ENCODE measurements at regions not wholly inside any gene's neighbourhood (a gene's known extent, or its start where the extent isn't known, plus 50 kb on each side); places are given as distances from the start of the nearest gene placed in this dataset.

- Histone ChIP-seq H3K27me3 (ENCODE audit: control insufficient read depth in 1 of 2, insufficient read depth in 2 of 2, low read length in 1 of 2) (no peaks in the 10 kb centered on the region), H3K4me3 (ENCODE audit: low read length in 2 of 2) (no peak overlapping the region), H3K4me1 (ENCODE audit: control insufficient read depth in 1 of 2, insufficient read depth in 2 of 2, low read length in 2 of 2) (no peaks in the 10 kb centered on the region), H3K36me3 (ENCODE audit: control insufficient read depth in 1 of 2, insufficient read depth in 2 of 2, low read length in 1 of 2) (no peaks in the 10 kb centered on the region), H3K27ac (ENCODE audit: low read depth in 1 of 2, low read length in 2 of 2) (no peak overlapping the region), H3K9me3 (ENCODE audit: control insufficient read depth, low read length) (no peaks in the 10 kb centered on the region)
- intact Hi-C loops (cut with DNase I): no loop called here
- ATAC-seq (ENCODE audit: low FRiP score): no peak
- 83 to 84% methylated on average over 3 of the region's 3 CpGs for WGBS, 2 donors
- no peak for DNase-seq
Measured at GRCh38 chr7:109256762-109257560, 687.3 kb downstream of the DNAJB9 start.

DNA sequence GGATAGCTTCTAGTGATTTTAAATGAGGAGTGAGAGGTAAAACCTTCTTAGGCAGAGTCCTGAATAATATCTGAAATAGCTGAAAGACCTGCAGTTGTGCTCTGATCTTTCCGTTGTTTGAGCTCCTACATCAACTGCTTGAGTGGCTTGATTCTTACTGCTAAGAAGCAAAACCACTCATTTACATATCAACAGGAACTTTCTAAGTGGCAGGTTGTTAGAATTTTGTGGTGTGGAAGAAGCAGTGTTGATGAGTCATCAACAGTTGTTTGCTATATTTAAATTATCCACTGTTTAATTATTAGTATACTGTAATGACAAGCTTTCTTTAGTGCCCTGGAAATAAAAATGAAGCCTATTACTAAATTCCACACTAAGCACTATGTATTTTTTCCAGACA lies 689.5 kb downstream of the DNAJB9 start:
- intact Hi-C loops (cut with DNase I): no loop called here
- ATAC-seq (ENCODE audit: low FRiP score): no peak
- H3K27ac ChIP-seq (ENCODE audit: low read depth in 1 of 2, low read length in 2 of 2): no peak overlapping the region

GRCh38 chr7:109261781-109262180 lies 692.1 kb downstream of the DNAJB9 start:
- Histone ChIP-seq H3K4me3 (ENCODE audit: low read length in 2 of 2) (no peak overlapping the region), H3K27ac (ENCODE audit: low read depth in 1 of 2, low read length in 2 of 2) (no peak overlapping the region), H3K9me3 (ENCODE audit: control insufficient read depth, low read length) (no peaks in the 10 kb centered on the region), H3K27me3 (ENCODE audit: control insufficient read depth in 1 of 2, insufficient read depth in 2 of 2, low read length in 1 of 2) (no peaks in the 10 kb centered on the region), H3K36me3 (ENCODE audit: control insufficient read depth in 1 of 2, insufficient read depth in 2 of 2, low read length in 1 of 2) (no peaks in the 10 kb centered on the region), H3K4me1 (ENCODE audit: control insufficient read depth in 1 of 2, insufficient read depth in 2 of 2, low read length in 2 of 2) (no peaks in the 10 kb centered on the region)
- DNase-seq (no peak), ATAC-seq (ENCODE audit: low FRiP score) (no peak)
- 91 to 96% methylated on average over 3 of the region's 3 CpGs for WGBS, 2 donors
- intact Hi-C loops (cut with DNase I): no loop called here

More for the DNA sequence above, 689.5 kb downstream of the DNAJB9 start:
- no peak overlapping the region for H3K4me3 ChIP-seq (ENCODE audit: low read length in 2 of 2)
- H3K36me3 ChIP-seq (ENCODE audit: control insufficient read depth in 1 of 2, insufficient read depth in 2 of 2, low read length in 1 of 2): no peaks in the 10 kb centered on the region
- H3K9me3 ChIP-seq (ENCODE audit: control insufficient read depth, low read length): no peaks in the 10 kb centered on the region
- H3K27me3 ChIP-seq (ENCODE audit: control insufficient read depth in 1 of 2, insufficient read depth in 2 of 2, low read length in 1 of 2): no peaks in the 10 kb centered on the region
- no peak for DNase-seq
- no peaks in the 10 kb centered on the region for H3K4me1 ChIP-seq (ENCODE audit: control insufficient read depth in 1 of 2, insufficient read depth in 2 of 2, low read length in 2 of 2)
- 63 to 64% methylated on average over 1 of the region's 1 CpG for WGBS, 2 donors

DNA sequence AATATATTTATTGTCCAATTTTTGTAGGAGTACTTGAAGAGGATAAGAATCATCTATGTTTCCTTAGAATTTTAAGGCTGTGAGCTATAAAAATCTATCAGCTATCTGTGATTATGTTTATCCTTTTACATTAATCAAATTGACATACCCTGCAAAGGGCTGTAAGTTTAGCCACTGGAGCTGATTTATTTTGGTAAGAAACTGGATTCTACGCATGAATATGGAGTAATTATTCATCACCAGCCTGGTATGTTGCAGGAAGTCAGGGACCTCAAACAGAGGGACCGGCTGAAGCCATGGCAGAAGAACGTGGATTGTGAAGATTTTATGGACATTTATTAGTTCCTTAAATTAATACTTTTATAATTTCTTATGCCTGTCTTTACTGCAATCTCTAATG lies 696.9 kb downstream of the DNAJB9 start:
- 76 to 78% methylated on average over 3 of the region's 3 CpGs for WGBS, 2 donors
- Histone ChIP-seq H3K36me3 (ENCODE audit: control insufficient read depth in 1 of 2, insufficient read depth in 2 of 2, low read length in 1 of 2) (no peaks in the 10 kb centered on the region), H3K27ac (ENCODE audit: low read depth in 1 of 2, low read length in 2 of 2) (no peak overlapping the region), H3K4me3 (ENCODE audit: low read length in 2 of 2) (no peak overlapping the region), H3K4me1 (ENCODE audit: control insufficient read depth in 1 of 2, insufficient read depth in 2 of 2, low read length in 2 of 2) (no peaks in the 10 kb centered on the region), H3K27me3 (ENCODE audit: control insufficient read depth in 1 of 2, insufficient read depth in 2 of 2, low read length in 1 of 2) (no peaks in the 10 kb centered on the region), H3K9me3 (ENCODE audit: control insufficient read depth, low read length) (peaks cover under 1% of the 10 kb centered on the region)
- no peak for ATAC-seq (ENCODE audit: low FRiP score)
- no peak for DNase-seq
- intact Hi-C loops (cut with DNase I): no loop called here

DNA sequence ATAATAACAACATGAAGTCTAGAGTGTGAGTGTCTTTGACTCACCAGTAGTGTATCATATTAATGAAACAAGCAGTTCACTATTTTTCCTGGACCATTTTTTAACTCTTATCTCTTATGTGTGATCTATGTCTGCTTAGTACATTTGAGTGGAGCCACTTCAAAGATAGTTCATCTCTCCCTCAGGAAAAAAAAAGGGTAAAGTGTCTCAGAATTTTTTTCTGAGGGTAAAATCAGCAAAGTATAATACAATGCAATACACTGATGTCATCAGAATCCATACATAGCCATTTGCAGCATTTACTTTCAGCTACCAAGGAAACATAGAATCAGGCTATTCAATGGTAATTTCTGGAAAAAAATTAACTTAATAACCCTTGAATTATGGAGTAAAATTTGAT lies 706.7 kb downstream of the DNAJB9 start:
- ATAC-seq (ENCODE audit: low FRiP score) (no peak), DNase-seq (no peak)
- Histone ChIP-seq H3K27me3 (ENCODE audit: control insufficient read depth in 1 of 2, insufficient read depth in 2 of 2, low read length in 1 of 2) (no peaks in the 10 kb centered on the region), H3K9me3 (ENCODE audit: control insufficient read depth, low read length) (peaks cover 2% of the 10 kb centered on the region), H3K4me1 (ENCODE audit: control insufficient read depth in 1 of 2, insufficient read depth in 2 of 2, low read length in 2 of 2) (no peaks in the 10 kb centered on the region), H3K4me3 (ENCODE audit: low read length in 2 of 2) (no peak overlapping the region), H3K27ac (ENCODE audit: low read depth in 1 of 2, low read length in 2 of 2) (no peak overlapping the region), H3K36me3 (ENCODE audit: control insufficient read depth in 1 of 2, insufficient read depth in 2 of 2, low read length in 1 of 2) (no peaks in the 10 kb centered on the region)
- intact Hi-C loops (cut with DNase I): no loop called here

DNA sequence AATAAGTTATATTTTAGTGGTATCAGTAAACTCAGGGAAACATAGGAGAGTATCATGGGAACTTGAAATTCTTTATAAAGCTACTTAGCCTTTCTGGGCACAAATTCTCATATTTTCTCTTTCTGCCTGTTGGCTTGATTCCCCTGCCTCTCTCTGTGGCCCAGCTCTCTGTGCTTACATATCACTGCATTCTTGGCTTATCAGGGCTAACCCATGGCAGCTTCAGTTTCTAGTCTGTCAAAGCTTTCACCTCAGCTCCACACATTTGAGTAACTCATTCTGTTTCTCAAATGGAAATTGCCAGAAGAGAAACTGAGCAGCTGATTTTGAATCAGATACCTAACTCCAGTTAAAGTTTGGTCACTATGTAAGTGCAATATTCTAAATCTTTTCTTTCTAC lies 713.1 kb downstream of the DNAJB9 start:
- intact Hi-C loops (cut with DNase I): no loop called here
- H3K4me3 ChIP-seq (ENCODE audit: low read length in 2 of 2): no peak overlapping the region
- no peak overlapping the region for H3K27ac ChIP-seq (ENCODE audit: low read depth in 1 of 2, low read length in 2 of 2)
- H3K4me1 ChIP-seq (ENCODE audit: control insufficient read depth in 1 of 2, insufficient read depth in 2 of 2, low read length in 2 of 2): peaks cover 0 to 2% of the 10 kb centered on the region in 2 donors
- peaks cover 1% of the 10 kb centered on the region for H3K9me3 ChIP-seq (ENCODE audit: control insufficient read depth, low read length)
- H3K36me3 ChIP-seq (ENCODE audit: control insufficient read depth in 1 of 2, insufficient read depth in 2 of 2, low read length in 1 of 2): no peaks in the 10 kb centered on the region
- ATAC-seq (ENCODE audit: low FRiP score): no peak
- no peaks in the 10 kb centered on the region for H3K27me3 ChIP-seq (ENCODE audit: control insufficient read depth in 1 of 2, insufficient read depth in 2 of 2, low read length in 1 of 2)
- no peak for DNase-seq

DNA sequence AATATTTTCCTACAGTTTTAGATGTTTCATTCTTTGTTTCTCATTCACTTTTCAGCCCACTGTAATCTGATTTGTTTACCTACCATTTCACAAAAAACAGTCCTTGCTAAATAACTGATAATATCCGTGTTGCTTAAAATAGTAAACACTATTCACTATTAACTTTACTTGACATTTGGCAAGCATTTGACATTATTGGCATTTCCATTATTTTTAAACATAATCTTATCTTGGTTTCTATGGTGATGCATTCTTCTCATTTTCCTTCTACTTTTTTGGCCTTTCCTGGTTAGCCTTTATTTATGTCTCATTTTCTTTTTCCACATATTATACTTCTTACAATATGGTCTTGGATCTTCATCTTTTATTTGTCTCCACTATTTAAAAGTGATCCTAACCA lies 715.3 kb downstream of the DNAJB9 start:
- no peak for DNase-seq
- Histone ChIP-seq H3K36me3 (ENCODE audit: control insufficient read depth in 1 of 2, insufficient read depth in 2 of 2, low read length in 1 of 2) (no peaks in the 10 kb centered on the region), H3K27me3 (ENCODE audit: control insufficient read depth in 1 of 2, insufficient read depth in 2 of 2, low read length in 1 of 2) (no peaks in the 10 kb centered on the region), H3K9me3 (ENCODE audit: control insufficient read depth, low read length) (peaks cover 1% of the 10 kb centered on the region), H3K4me3 (ENCODE audit: low read length in 2 of 2) (no peak overlapping the region), H3K27ac (ENCODE audit: low read depth in 1 of 2, low read length in 2 of 2) (no peak overlapping the region), H3K4me1 (ENCODE audit: control insufficient read depth in 1 of 2, insufficient read depth in 2 of 2, low read length in 2 of 2) (peaks cover 0 to 3% of the 10 kb centered on the region in 2 donors)
- 1 to 5% methylated on average over 1 of the region's 1 CpG for WGBS, 2 donors
- no peak for ATAC-seq (ENCODE audit: low FRiP score)
- intact Hi-C loops (cut with DNase I): no loop called here

DNA sequence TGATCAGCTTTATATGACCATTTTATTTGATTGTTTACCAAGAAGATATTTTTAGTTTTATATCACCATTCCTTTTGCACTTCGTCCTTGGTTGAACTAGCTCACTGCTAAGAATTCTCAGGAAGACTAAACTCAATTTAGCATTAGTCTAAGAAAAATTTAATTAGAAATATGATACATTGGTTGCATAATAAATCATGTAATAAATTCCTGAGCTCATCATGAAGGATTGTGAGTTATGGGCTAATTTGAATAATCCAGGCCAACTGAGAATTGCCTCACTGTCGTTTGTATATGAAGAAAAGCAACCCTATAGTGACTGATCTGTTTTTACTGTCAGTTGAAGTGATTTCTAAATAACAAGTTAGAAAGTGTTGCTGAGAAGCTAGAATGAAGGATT lies 725.5 kb downstream of the DNAJB9 start:
- Histone ChIP-seq H3K4me3 (ENCODE audit: low read length in 2 of 2) (no peak overlapping the region), H3K27ac (ENCODE audit: low read depth in 1 of 2, low read length in 2 of 2) (no peak overlapping the region), H3K4me1 (ENCODE audit: control insufficient read depth in 1 of 2, insufficient read depth in 2 of 2, low read length in 2 of 2) (peaks cover 0 to 4% of the 10 kb centered on the region in 2 donors), H3K36me3 (ENCODE audit: control insufficient read depth in 1 of 2, insufficient read depth in 2 of 2, low read length in 1 of 2) (no peaks in the 10 kb centered on the region), H3K27me3 (ENCODE audit: control insufficient read depth in 1 of 2, insufficient read depth in 2 of 2, low read length in 1 of 2) (no peaks in the 10 kb centered on the region), H3K9me3 (ENCODE audit: control insufficient read depth, low read length) (peaks cover 2% of the 10 kb centered on the region)
- ATAC-seq (ENCODE audit: low FRiP score) (no peak), DNase-seq (no peak)
- intact Hi-C loops (cut with DNase I): no loop called here
- 21 to 33% methylated on average over 2 of the region's 2 CpGs for WGBS, 2 donors

DNA sequence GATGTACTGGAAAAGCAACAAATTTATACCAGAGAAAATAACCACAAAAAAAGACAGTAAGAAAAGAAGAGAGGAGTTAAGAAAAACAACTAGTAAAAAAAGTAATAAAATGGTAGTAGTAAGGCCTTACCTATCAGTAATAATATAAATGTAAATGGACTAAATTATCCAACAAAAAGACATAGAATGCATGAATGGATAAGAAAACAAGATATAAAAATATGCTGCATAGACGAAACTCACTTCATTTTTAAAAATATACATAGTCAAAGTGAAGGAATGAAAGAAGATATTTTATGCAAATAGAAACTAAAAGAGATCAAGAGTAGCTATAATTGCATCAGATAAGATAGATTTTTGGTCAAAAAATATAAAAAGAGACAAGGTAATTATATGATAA lies 739.1 kb downstream of the DNAJB9 start:
- intact Hi-C loops (cut with DNase I): no loop called here
- H3K9me3 ChIP-seq (ENCODE audit: control insufficient read depth, low read length): peaks cover 1% of the 10 kb centered on the region
- no peak overlapping the region for H3K4me3 ChIP-seq (ENCODE audit: low read length in 2 of 2)
- H3K36me3 ChIP-seq (ENCODE audit: control insufficient read depth in 1 of 2, insufficient read depth in 2 of 2, low read length in 1 of 2): no peaks in the 10 kb centered on the region
- no peaks in the 10 kb centered on the region for H3K4me1 ChIP-seq (ENCODE audit: control insufficient read depth in 1 of 2, insufficient read depth in 2 of 2, low read length in 2 of 2)
- H3K27me3 ChIP-seq (ENCODE audit: control insufficient read depth in 1 of 2, insufficient read depth in 2 of 2, low read length in 1 of 2): no peaks in the 10 kb centered on the region
- DNase-seq: no peak
- H3K27ac ChIP-seq (ENCODE audit: low read depth in 1 of 2, low read length in 2 of 2): no peak overlapping the region
- ATAC-seq (ENCODE audit: low FRiP score): no peak
- WGBS, 2 donors: 76 to 85% methylated on average over 1 of the region's 1 CpG
